ENCODE measurements at regions not wholly inside any gene's neighbourhood (a gene's known extent, or its start where the extent isn't known, plus 50 kb on each side); places are given as distances from the start of the nearest gene placed in this dataset.

DNA sequence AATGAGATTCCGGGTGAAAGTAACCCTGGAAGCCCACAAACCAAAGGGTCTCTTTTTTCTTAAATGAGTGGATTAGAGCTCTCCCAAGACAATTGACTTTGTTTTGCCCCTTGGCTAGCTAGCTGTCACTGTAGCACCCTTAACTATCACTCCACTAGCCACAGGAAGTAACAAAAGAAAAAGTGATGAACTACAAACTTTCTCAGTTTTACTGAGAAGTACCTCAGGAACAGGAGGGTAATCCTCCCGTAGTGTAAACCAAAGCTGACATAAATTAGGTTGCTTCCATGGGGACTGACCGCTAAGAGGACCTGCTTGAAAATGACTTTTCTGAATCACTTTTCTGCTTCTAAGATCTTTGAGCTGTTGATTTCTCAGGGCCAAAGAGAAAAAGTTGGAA, 240.1 kb downstream of the BARHL2 start:
- TF ChIP-seq, protein P1, sequence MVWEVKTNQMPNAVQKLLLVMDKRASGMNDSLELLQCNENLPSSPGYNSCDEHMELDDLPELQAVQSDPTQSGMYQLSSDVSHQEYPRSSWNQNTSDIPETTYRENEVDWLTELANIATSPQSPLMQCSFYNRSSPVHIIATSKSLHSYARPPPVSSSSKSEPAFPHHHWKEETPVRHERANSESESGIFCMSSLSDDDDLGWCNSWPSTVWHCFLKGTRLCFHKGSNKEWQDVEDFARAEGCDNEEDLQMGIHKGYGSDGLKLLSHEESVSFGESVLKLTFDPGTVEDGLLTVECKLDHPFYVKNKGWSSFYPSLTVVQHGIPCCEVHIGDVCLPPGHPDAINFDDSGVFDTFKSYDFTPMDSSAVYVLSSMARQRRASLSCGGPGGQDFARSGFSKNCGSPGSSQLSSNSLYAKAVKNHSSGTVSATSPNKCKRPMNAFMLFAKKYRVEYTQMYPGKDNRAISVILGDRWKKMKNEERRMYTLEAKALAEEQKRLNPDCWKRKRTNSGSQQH (CRISPR knock-in tag; IDR thresholded peaks at IDR 0.05; ENCODE audit: low read depth), result no peak
- no peak for TF ChIP-seq TP53 (CRISPR knock-in tag; conservative IDR thresholded peaks at IDR 0.05)
- no peak for TF ChIP-seq RFXANK (CRISPR knock-in tag; IDR thresholded peaks at IDR 0.05)
- no peak for TF ChIP-seq SMYD3 (CRISPR knock-in tag; IDR thresholded peaks at IDR 0.05)
- no peak for TF ChIP-seq PBX3 (CRISPR knock-in tag; IDR thresholded peaks at IDR 0.05; ENCODE audit: borderline replicate concordance)
- no peak for TF ChIP-seq HCFC1 (IDR thresholded peaks at IDR 0.05; ENCODE audit: low read depth, low read length)
- TF ChIP-seq FOXK2 (IDR thresholded peaks at IDR 0.05), result no peak

All from HepG2 (cell line).